Ectodermal cell (in vitro differentiated cells): ENCODE measurements at regions not wholly inside any gene's neighbourhood (a gene's known extent, or its start where the extent isn't known, plus 50 kb on each side); places are given as distances from the start of the nearest gene placed in this dataset.

Experiments used
- H3K27ac ChIP-seq: 2 replicates; pipeline ENCODE4 v1.7.0; 2013; ENCODE audit warnings: mild to moderate bottlenecking, low read depth, low read length; ENCODE audit not compliant: insufficient read depth, poor library complexity, severe bottlenecking
- H3K27me3 ChIP-seq: 2 replicates; pipeline ENCODE4 v1.7.0; 2013; ENCODE audit warnings: mild to moderate bottlenecking, low read length; ENCODE audit not compliant: insufficient read depth, control insufficient read depth, poor library complexity, severe bottlenecking
- H3K36me3 ChIP-seq: one replicate; pipeline ENCODE4 v1.7.0; 2013; ENCODE audit warnings: low read length; ENCODE audit not compliant: control insufficient read depth, insufficient read depth
- H3K4me1 ChIP-seq: one replicate; pipeline ENCODE4 v1.7.0; 2013; ENCODE audit warnings: low read length; ENCODE audit not compliant: control insufficient read depth, insufficient read depth
- H3K4me3 ChIP-seq: 2 replicates; pipeline ENCODE4 v1.7.0; 2013; ENCODE audit warnings: low read depth, low read length, control low read depth; ENCODE audit not compliant: insufficient read depth
- H3K9me3 ChIP-seq: 2 replicates; pipeline ENCODE4 v1.7.0; 2013; ENCODE audit warnings: mild to moderate bottlenecking, low read length, moderate library complexity; ENCODE audit not compliant: control insufficient read depth
- WGBS, 2 experiments: methylation state at CpG; one replicate each; pipeline ENCODE4 v1.1.7; 2013; ENCODE audit warnings: missing lambda C conversion rate in 2 of 2; 5-methylcytosine and 5-hydroxymethylcytosine counted together

DNA sequence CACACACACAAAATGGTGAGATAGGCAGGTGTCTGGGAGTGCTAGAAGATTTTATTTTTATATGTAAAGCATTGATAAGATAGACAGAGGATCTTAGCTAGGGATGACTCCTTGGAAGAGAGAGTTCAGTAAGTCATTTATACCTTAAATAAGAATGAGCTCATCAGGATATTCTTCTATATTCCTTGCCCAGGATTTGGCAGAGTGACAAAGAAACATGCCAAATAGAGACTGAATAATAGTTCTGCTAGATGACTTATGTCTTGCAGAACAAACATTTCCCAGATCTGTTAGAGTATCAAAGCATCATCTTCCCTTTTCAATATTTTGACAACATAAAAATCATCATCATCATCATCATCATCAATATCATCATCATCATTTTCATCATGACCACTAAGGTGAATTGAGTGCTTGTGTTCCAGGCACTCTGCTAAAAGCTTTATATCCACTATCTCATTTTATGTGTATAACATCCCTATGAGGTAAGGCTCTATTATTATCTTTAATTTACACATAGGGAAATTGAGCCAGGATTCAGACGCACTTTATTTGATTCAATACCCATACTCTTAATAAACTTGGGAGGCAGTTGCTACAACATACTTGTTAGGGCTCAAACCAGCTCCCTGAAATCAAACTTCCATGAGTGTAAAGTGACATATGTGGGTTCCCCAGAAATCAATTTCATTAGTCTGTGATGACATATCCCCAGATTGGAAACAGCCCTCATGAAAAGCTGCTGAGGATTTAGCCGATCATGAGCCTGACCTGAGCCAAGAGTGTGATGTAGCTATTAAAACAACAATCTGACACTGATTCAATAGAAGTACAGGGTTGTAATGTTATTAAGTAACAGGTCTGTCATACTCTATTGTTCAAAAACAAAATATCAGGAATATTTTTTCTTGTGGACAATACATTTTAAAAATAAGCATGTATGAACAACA lies 176.3 kb upstream of the SEMA6A start:
- Histone ChIP-seq H3K27me3 (no peaks in the 10 kb centered on the region), H3K4me3 (no peak overlapping the region), H3K4me1 (no peaks in the 10 kb centered on the region), H3K9me3 (no peaks in the 10 kb centered on the region), H3K36me3 (no peaks in the 10 kb centered on the region), H3K27ac (no peak overlapping the region)
- WGBS, 2 experiments, result 96% methylated on average over 2 of the region's 2 CpGs

DNA sequence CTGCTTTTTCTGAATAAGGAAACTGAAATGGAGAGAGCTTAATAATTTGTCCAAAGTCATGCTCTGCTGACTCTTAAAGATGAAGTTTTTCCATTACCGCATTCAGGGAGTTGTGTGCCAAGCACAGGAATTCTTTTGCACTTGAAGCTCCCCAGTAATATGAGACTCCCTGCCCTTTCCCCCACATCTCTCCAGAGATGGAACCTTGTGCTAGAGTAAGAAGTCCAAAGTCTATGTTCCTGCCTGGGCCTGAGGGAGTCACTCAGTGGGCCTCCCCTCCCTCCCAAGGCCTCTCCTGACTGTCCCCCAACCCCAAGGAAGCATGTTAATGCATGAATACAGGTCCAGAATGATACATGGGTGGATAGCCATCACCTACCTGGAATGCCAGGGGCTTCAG lies 173.3 kb upstream of the SEMA6A start:
- 91 to 100% methylated on average over 1 of the region's 1 CpG for WGBS, 2 experiments
- Histone ChIP-seq H3K4me3 (no peak overlapping the region), H3K27me3 (no peaks in the 10 kb centered on the region), H3K9me3 (no peaks in the 10 kb centered on the region), H3K36me3 (no peaks in the 10 kb centered on the region), H3K27ac (no peak overlapping the region), H3K4me1 (no peaks in the 10 kb centered on the region)

DNA sequence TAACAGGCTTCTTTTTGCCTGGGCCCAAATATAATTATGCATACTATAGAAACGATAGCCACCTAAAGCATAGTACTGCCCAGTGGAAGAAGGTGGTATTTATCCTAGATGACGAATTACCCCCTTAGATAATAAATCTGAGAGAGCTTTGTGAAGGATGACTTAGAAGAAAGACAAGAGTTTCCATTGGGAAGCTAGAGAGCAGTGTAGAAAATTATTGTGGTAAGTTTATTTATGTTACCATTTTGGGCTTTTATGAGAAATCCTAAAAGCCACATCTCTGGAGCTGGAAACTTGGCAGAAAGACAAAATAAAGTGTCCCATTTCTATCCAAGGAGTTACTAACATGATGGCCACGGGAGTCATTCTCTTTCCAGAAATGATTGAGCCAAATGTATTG lies 172.0 kb upstream of the SEMA6A start:
- no peaks in the 10 kb centered on the region for H3K4me1 ChIP-seq
- H3K9me3 ChIP-seq, result no peaks in the 10 kb centered on the region
- 94 to 100% methylated on average over 2 to 3 of the region's 3 CpGs for WGBS, 2 experiments
- H3K27ac ChIP-seq, result no peak overlapping the region
- H3K27me3 ChIP-seq, result no peaks in the 10 kb centered on the region
- H3K36me3 ChIP-seq, result no peaks in the 10 kb centered on the region
- no peak overlapping the region for H3K4me3 ChIP-seq

DNA sequence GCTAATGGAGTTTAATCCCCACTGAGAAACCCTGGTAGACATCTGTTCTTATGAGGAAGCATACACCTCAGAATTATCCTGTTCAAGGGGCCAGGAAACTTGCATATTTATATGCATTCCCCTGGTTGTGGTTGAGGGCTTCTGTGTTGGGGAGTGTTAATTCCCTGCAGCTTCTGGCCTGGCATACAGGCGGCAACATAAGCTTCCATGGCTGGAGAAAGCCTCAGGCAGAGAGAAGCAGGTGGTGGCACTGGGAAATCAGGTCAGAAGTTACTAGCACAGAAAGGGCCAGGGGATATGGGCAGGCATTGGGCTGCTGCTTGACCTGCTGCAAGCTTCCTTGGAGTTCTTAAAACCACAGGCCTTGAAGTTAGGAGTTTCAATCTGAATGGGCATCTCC lies 166.1 kb upstream of the SEMA6A start:
- peaks cover 17% of the 10 kb centered on the region for H3K4me1 ChIP-seq
- no peaks in the 10 kb centered on the region for H3K36me3 ChIP-seq
- H3K27ac ChIP-seq, result no peak overlapping the region
- 97% methylated on average over 1 of the region's 1 CpG for WGBS, 2 experiments
- H3K27me3 ChIP-seq, result no peaks in the 10 kb centered on the region
- no peaks in the 10 kb centered on the region for H3K9me3 ChIP-seq
- H3K4me3 ChIP-seq, result no peak overlapping the region

DNA sequence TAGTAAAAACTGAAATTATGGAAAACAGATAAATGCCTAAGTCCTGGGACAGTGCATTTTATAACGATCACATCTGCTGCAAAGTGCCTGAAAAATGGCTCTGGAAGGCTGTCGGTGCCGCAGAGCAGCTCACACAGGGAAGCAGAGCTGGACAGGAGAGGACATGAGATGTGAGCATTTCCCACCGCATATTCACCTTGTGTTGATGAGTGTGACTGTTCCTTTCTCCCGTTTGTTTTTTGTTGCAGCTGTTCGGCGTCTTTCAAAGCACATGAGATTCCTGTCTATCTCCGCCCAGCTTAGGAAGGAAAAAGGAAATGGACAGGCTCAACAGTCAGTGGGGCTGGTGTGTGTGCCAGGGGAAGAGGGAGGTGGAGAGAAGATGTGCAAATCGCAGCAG lies 164.9 kb upstream of the SEMA6A start:
- no peaks in the 10 kb centered on the region for H3K36me3 ChIP-seq
- H3K4me1 ChIP-seq, result peaks cover 22% of the 10 kb centered on the region
- H3K27ac ChIP-seq, result no peak overlapping the region
- WGBS, 2 experiments, result 82 to 85% methylated on average over 9 of the region's 9 CpGs
- H3K9me3 ChIP-seq, result no peaks in the 10 kb centered on the region
- H3K4me3 ChIP-seq, result no peak overlapping the region
- H3K27me3 ChIP-seq, result no peaks in the 10 kb centered on the region

DNA sequence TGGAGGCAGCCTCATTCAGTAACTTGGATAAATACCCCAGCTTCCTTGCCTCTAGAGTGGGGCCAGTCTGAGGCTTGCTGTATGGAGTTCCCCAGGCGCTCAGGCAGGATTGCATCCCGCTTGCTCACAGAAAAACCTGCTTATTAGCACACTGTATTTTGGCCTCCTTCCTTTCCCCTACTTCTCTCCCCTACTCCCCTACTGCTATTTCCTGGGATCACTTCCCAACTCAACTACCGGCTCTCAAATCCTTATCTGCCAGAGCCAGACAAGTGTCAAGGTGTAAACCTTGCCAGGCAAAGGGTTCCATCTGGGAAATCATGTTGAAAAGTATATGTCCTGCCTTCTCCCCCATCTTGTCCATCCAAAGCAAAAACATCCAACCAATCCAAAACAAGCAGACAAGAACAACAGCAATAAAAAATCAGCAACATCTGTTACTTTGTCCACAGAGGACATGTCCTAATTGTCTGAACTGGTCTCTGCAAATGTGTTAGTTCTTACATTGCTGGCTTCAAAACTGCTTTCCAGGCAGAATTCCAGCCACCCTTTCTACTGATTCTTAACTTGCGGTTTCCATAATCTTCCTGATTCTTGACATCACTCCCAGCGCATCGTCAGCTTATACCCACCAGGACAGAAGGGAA lies 164.1 kb upstream of the SEMA6A start:
- 93 to 94% methylated on average over 6 of the region's 6 CpGs for WGBS, 2 experiments
- no peaks in the 10 kb centered on the region for H3K36me3 ChIP-seq
- no peak overlapping the region for H3K4me3 ChIP-seq
- no peaks in the 10 kb centered on the region for H3K9me3 ChIP-seq
- H3K27ac ChIP-seq, result no peak overlapping the region
- peaks cover 30% of the 10 kb centered on the region for H3K4me1 ChIP-seq
- H3K27me3 ChIP-seq, result no peaks in the 10 kb centered on the region

DNA sequence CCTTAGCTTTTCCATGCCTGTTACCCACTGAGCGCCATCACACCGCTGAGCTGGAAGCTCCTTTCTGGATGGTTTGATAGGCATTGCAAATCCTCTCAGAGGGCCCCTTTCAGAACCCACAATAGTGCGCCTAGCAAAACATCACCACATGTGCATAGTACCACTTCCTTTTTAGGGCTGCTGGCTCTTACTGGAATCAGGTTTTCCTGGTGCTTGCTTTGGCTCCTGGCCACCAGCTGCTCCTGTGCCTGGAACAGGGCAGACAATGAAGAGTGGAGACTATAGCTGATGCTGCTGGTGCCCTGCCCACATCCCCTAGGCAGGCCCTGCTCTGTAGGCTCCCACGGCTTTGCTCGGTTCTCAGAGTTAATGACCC lies 163.6 kb upstream of the SEMA6A start:
- Histone ChIP-seq H3K36me3 (no peaks in the 10 kb centered on the region), H3K9me3 (no peaks in the 10 kb centered on the region), H3K4me3 (no peak overlapping the region), H3K27ac (no peak overlapping the region), H3K27me3 (no peaks in the 10 kb centered on the region), H3K4me1 (peaks cover 33% of the 10 kb centered on the region)
- WGBS, 2 experiments, result 59 to 62% methylated on average over 5 of the region's 5 CpGs

DNA sequence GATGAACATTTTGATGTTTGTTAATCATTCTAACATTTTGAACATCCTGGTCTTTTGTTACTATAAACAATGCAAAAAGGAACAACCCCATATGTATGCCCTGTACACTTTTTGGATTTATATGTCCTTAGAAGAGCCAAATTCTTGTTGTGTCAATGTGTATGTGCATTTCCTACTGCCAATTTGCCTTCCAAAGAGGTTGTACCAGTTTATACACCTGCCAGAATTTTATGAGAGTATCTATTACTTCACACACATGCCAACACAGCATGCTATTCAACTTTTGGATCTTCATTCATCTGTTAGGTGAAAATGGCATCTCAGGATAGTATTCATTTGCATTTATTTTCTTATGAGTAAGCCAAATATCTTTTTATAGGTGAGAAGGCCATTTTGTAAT lies 162.0 kb upstream of the SEMA6A start:
- Histone ChIP-seq H3K27me3 (no peaks in the 10 kb centered on the region), H3K36me3 (no peaks in the 10 kb centered on the region), H3K9me3 (no peaks in the 10 kb centered on the region), H3K27ac (no peak overlapping the region), H3K4me3 (no peak overlapping the region), H3K4me1 (peaks cover 33% of the 10 kb centered on the region)

DNA sequence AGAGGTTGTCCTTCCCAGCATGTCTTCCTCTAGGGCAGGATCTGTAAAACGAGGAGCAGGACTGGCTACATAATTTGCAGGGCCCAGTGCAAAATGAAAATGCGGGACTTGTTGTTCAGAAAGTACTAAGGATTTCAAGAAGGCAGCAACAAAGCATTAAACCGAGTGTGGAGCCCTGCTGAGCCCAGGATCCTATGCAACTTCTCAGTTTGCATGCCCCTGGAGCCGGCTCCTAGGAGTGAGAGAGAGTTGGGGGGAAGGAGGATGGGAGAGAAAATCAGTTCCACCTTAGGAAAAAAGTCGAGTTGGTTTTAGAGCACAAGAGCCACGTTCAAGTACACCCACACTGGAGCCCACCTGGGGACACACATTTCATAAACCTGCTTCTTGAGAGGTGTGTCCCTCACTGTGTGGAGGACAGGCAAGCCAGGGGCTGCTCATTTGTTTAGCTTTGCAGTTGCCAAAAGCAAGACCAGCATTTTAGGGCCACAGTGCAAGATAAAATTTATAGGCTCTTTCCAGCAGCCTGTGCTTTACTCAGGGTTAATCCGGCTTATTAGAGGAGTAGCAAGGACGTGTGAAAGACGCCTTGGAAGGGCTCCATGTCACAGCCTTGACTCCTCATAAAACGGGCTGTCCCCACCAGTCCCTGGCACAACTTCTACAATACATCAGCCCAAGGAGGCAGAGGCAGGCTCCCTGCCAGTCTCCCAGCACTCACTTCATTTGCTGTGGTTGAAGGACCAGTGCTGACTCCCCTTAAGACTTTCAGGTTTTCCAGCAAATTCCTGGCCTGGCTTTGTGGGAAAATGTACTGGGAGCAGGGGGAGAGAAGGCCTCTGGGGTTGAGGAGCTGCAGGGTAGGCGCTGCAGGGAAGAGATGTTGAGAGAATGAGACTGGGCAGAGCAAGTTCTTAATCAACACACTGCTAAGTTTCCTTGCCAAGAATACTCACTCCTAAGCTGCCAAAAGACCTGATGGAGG lies 159.7 kb upstream of the SEMA6A start:
- no peak overlapping the region for H3K27ac ChIP-seq
- no peaks in the 10 kb centered on the region for H3K36me3 ChIP-seq
- H3K4me1 ChIP-seq, result peaks cover 29% of the 10 kb centered on the region
- H3K9me3 ChIP-seq, result no peaks in the 10 kb centered on the region
- H3K4me3 ChIP-seq, result no peak overlapping the region
- H3K27me3 ChIP-seq, result no peaks in the 10 kb centered on the region
- WGBS, 2 experiments, result 46 to 54% methylated on average over 11 of the region's 11 CpGs

DNA sequence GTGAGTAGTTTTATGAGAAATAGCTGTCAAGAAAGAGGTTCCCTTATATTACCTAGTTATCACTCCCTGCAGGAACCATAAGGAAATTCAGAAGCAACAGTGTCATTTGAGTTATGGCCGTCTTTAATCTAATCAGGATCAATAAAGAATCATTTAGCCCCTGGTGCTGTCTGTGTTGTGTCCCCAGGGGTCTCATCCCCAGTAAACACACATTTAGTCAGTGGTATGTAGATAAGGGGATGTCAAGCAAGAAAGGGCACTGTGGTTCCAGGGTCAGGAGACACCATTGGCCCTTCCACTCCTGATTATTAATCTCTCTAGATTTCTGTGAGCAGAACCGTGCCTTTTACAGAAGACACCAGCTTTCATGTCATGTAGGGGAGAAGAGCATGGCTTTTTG lies 158.0 kb upstream of the SEMA6A start:
- Histone ChIP-seq H3K27me3 (no peaks in the 10 kb centered on the region), H3K36me3 (no peaks in the 10 kb centered on the region), H3K4me1 (peaks cover 20% of the 10 kb centered on the region), H3K27ac (no peak overlapping the region), H3K9me3 (no peaks in the 10 kb centered on the region), H3K4me3 (no peak overlapping the region)
- 92 to 93% methylated on average over 2 of the region's 2 CpGs for WGBS, 2 experiments
